ENCODE measurements at regions not wholly inside any gene's neighbourhood (a gene's known extent, or its start where the extent isn't known, plus 50 kb on each side); places are given as distances from the start of the nearest gene placed in this dataset.

GRCh38 chrX:63920875-63921274, 135.9 kb upstream of the ARHGEF9 start:
- in situ Hi-C loops (cut with HindIII; ENCODE audit: extremely low pct_ligation_motif_present, low pct_unique_long_range_greater_than_20kb) (no loop called here), intact Hi-C loops (cut with micrococcal nuclease; ENCODE audit: unreplicated experiment) (no loop called here)
- POLR2A ChIA-PET: no interaction called here
- Histone ChIP-seq H2AFZ (ENCODE audit: low read length) (no peak overlapping the region), H3K79me2 (ENCODE audit: insufficient read depth, low read length) (no peaks in the 10 kb centered on the region), H4K20me1 (ENCODE audit: insufficient read depth, low read length) (no peaks in the 10 kb centered on the region), H3K4me3 (replicated peaks in 1 of 3; ENCODE audit: insufficient read depth in 1 of 3, low read depth in 2 of 3, low read length in 3 of 3) (no peak overlapping the region), H3K9me3 (ENCODE audit: low read length) (peaks cover 28% of the 10 kb centered on the region; the same call in 1 of the 2 replicates), H3K27me3 (ENCODE audit: control insufficient read depth in 1 of 2, insufficient read depth in 2 of 2, low read length in 2 of 2) (no peaks in the 10 kb centered on the region), H3K27ac (ENCODE audit: extremely low read length, insufficient read depth, low read length) (no peak overlapping the region), H3K36me3 (replicated peaks in 1 of 2; ENCODE audit: control insufficient read depth in 1 of 2, insufficient read depth in 2 of 2, low read length in 2 of 2) (no peaks in the 10 kb centered on the region), H3K4me2 (ENCODE audit: low read depth, low read length) (no peak overlapping the region), H3K4me1 (ENCODE audit: insufficient read depth, low read length) (no peaks in the 10 kb centered on the region), H3K9ac (ENCODE audit: insufficient read depth, low read depth, low read length) (no peak overlapping the region)
- CTCF ChIA-PET (ENCODE audit: low intra/inter-chr PET ratio, low total read pairs): no interaction called here
- 0% methylated on average over 2 of the region's 2 CpGs for WGBS (ENCODE audit: low lambda C conversion rate)
- DNase-seq (ENCODE audit: low spot score): no peak
- BruUV-seq (replicated peaks): no TSS peak
- FAIRE-seq: no peak
- no peak for ATAC-seq
- TF ChIP-seq ADNP (CRISPR knock-in tag; IDR thresholded peaks at IDR 0.05) (no peak), ZC3H4 (CRISPR knock-in tag; IDR thresholded peaks at IDR 0.05; ENCODE audit: borderline replicate concordance) (no peak), CEBPB (IDR thresholded peaks at IDR 0.05; ENCODE audit: borderline replicate concordance, low read depth, low read length) (no peak), REPIN1 (CRISPR knock-in tag; IDR thresholded peaks at IDR 0.05; ENCODE audit: borderline replicate concordance, low read depth) (no peak), ZNF34 (CRISPR knock-in tag; IDR thresholded peaks at IDR 0.05; ENCODE audit: borderline replicate concordance) (no peak), CBX5 (CRISPR knock-in tag; IDR thresholded peaks at IDR 0.05; ENCODE audit: borderline replicate concordance) (no peak), ZNF598 (CRISPR knock-in tag; IDR thresholded peaks at IDR 0.05; ENCODE audit: borderline replicate concordance) (no peak), IKZF1 (IDR thresholded peaks at IDR 0.05) (no peak), SMAD1 (CRISPR knock-in tag; IDR thresholded peaks at IDR 0.05; ENCODE audit: borderline replicate concordance, low read depth) (no peak), TOPORS (CRISPR knock-in tag; IDR thresholded peaks at IDR 0.05) (no peak), ZNF343 (CRISPR knock-in tag; IDR thresholded peaks at IDR 0.05) (no peak), USF2 (IDR thresholded peaks at IDR 0.05; ENCODE audit: low read depth, low read length) (no peak), USF2 (CRISPR knock-in tag; IDR thresholded peaks at IDR 0.05; ENCODE audit: borderline replicate concordance) (no peak), HDAC2 (CRISPR knock-in tag; IDR thresholded peaks at IDR 0.05) (no peak), MATR3 (CRISPR knock-in tag; IDR thresholded peaks at IDR 0.05) (no peak), SKIL (CRISPR knock-in tag; IDR thresholded peaks at IDR 0.05; ENCODE audit: borderline replicate concordance) (no peak)
- TF ChIP-seq, protein P1, sequence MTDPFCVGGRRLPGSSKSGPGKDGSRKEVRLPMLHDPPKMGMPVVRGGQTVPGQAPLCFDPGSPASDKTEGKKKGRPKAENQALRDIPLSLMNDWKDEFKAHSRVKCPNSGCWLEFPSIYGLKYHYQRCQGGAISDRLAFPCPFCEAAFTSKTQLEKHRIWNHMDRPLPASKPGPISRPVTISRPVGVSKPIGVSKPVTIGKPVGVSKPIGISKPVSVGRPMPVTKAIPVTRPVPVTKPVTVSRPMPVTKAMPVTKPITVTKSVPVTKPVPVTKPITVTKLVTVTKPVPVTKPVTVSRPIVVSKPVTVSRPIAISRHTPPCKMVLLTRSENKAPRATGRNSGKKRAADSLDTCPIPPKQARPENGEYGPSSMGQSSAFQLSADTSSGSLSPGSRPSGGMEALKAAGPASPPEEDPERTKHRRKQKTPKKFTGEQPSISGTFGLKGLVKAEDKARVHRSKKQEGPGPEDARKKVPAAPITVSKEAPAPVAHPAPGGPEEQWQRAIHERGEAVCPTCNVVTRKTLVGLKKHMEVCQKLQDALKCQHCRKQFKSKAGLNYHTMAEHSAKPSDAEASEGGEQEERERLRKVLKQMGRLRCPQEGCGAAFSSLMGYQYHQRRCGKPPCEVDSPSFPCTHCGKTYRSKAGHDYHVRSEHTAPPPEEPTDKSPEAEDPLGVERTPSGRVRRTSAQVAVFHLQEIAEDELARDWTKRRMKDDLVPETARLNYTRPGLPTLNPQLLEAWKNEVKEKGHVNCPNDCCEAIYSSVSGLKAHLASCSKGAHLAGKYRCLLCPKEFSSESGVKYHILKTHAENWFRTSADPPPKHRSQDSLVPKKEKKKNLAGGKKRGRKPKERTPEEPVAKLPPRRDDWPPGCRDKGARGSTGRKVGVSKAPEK (CRISPR knock-in tag; IDR thresholded peaks at IDR 0.05; ENCODE audit: borderline replicate concordance): no peak
- TF ChIP-seq, protein P2, sequence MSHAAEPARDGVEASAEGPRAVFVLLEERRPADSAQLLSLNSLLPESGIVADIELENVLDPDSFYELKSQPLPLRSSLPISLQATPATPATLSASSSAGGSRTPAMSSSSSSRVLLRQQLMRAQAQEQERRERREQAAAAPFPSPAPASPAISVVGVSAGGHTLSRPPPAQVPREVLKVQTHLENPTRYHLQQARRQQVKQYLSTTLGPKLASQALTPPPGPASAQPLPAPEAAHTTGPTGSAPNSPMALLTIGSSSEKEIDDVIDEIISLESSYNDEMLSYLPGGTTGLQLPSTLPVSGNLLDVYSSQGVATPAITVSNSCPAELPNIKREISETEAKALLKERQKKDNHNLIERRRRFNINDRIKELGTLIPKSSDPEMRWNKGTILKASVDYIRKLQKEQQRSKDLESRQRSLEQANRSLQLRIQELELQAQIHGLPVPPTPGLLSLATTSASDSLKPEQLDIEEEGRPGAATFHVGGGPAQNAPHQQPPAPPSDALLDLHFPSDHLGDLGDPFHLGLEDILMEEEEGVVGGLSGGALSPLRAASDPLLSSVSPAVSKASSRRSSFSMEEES (CRISPR knock-in tag; IDR thresholded peaks at IDR 0.05): no peak

Data from HepG2 (cell line).